HepG2 (cell line): ENCODE measurements at regions not wholly inside any gene's neighbourhood (a gene's known extent, or its start where the extent isn't known, plus 50 kb on each side); places are given as distances from the start of the nearest gene placed in this dataset.

Experiments
- ATAC-seq: fragments of 200-7000 bp; cut with Tn5 transposase; 3 replicates; pipeline ENCODE4 v1.9.1; 2020; ENCODE audit warnings: mild to moderate bottlenecking, moderate library complexity
- BruUV-seq: library from RNA; stranded (reverse); fragments of 400-500 nt; replicated peaks from 2 replicates; lab custom pipeline; 2021; lab: Mats Ljungman, UMichigan
- CTCF ChIA-PET: fragments of 300-600 bp; formaldehyde crosslinking; extraction: SDS; loops from one replicate; lab custom pipeline; 2021; ENCODE audit warnings: low total read pairs, inconsistent platforms, low intra/inter-chr PET ratio; lab: Yijun Ruan, JAX
- POLR2A ChIA-PET: fragments of 350-600 bp; sonication (Branson Sonifier 250); formaldehyde crosslinking; loops from one replicate; lab custom pipeline; 2020; ENCODE audit warnings: antibody characterized with exemption, inconsistent platforms; lab: Yijun Ruan, JAX
- DNase-seq: peaks from one replicate; pipeline ENCODE4 v3.0.0-alpha.2; 2015; ENCODE audit warnings: low spot score
- FAIRE-seq: peaks from 3 replicates; lab custom pipeline; 2011; peaks lifted over from hg19 to GRCh38; lab: Jason Lieb, UNC
- H2AFZ ChIP-seq: one replicate; pipeline ENCODE4 v1.6.1; 2011; ENCODE audit warnings: low read length, inconsistent platforms
- H3K27ac ChIP-seq: fragments of 300-600 bp; 3 replicates; pipeline ENCODE4 v1.8.0; 2011; ENCODE audit warnings: mixed run types, mild to moderate bottlenecking, mixed read lengths, low read length, inconsistent platforms; ENCODE audit not compliant: insufficient read depth; ENCODE audit errors: extremely low read length
- H3K27me3 ChIP-seq, 2 experiments: fragments of 200-600 bp in 1 of 2; 2 replicates in 1 of 2; 3 replicates in 1 of 2; pipeline versions ENCODE4 v1.6.0 to v1.8.0; 2011; ENCODE audit warnings: low read length in 2 of 2, mild to moderate bottlenecking in 2 of 2, moderate library complexity in 2 of 2, inconsistent platforms in 1 of 2; ENCODE audit not compliant: insufficient read depth in 2 of 2, control insufficient read depth in 1 of 2
- H3K36me3 ChIP-seq, 2 experiments: fragments of 200-600 bp in 1 of 2; replicated peaks in 1 of 2; 2 replicates in 1 of 2; 3 replicates in 1 of 2; pipeline versions ENCODE4 v1.5.1 to v1.8.0; 2011; ENCODE audit warnings: low read length in 2 of 2, inconsistent platforms in 1 of 2; ENCODE audit not compliant: insufficient read depth in 2 of 2, control insufficient read depth in 1 of 2
- H3K4me1 ChIP-seq: 2 replicates; pipeline ENCODE4 v1.5.1; 2012; ENCODE audit warnings: low read length, inconsistent platforms; ENCODE audit not compliant: insufficient read depth
- H3K4me2 ChIP-seq: 2 replicates; pipeline ENCODE4 v1.6.0; 2011; ENCODE audit warnings: low read depth, low read length, inconsistent platforms
- H3K4me3 ChIP-seq, 3 experiments: fragments of 200-600 bp in 1 of 3; sonication (generic), shearing (Covaris generic) in 1 of 3; replicated peaks in 1 of 3; 2 replicates each; pipeline ENCODE4 v1.5.1; 2011 to 2016; ENCODE audit warnings: low read length in 3 of 3, inconsistent platforms in 2 of 3, low read depth in 2 of 3, mild to moderate bottlenecking in 2 of 3, control low read depth in 1 of 3, mixed read lengths in 1 of 3; ENCODE audit not compliant: insufficient read depth in 1 of 3
- H3K79me2 ChIP-seq: one replicate; pipeline ENCODE4 v1.6.1; 2011; ENCODE audit warnings: low read length, inconsistent platforms; ENCODE audit not compliant: insufficient read depth
- H3K9ac ChIP-seq: 2 replicates; pipeline ENCODE4 v1.6.0; 2011; ENCODE audit warnings: mild to moderate bottlenecking, low read depth, low read length, inconsistent platforms; ENCODE audit not compliant: insufficient read depth
- H3K9me3 ChIP-seq: 2 replicates; pipeline ENCODE4 v1.5.1; 2012; ENCODE audit warnings: mild to moderate bottlenecking, low read length
- H4K20me1 ChIP-seq: 2 replicates; pipeline ENCODE4 v1.6.0; 2011; ENCODE audit warnings: inconsistent platforms, mild to moderate bottlenecking, low read length, moderate library complexity; ENCODE audit not compliant: insufficient read depth
- BCL6 ChIP-seq: IDR thresholded peaks from 2 replicates; pipeline ENCODE4 v1.6.1; 2016; ENCODE audit warnings: missing genetic modification reagents, missing compliant biosample characterization
- JDP2 ChIP-seq: sonication (generic); formaldehyde crosslinking; IDR thresholded peaks from 2 replicates; pipeline ENCODE4 v1.8.1; 2022; ENCODE audit warnings: missing genetic modification reagents, borderline replicate concordance
- MLX ChIP-seq: IDR thresholded peaks from 2 replicates; pipeline ENCODE4 v1.6.1; 2016
- MNT ChIP-seq: fragments of 450-650 bp; IDR thresholded peaks from 2 replicates; pipeline ENCODE4 v1.6.1; 2016
- SOX5 ChIP-seq: IDR thresholded peaks from 2 replicates; pipeline ENCODE4 v1.6.1; 2016; ENCODE audit warnings: borderline replicate concordance
- TIGD3 ChIP-seq: sonication (generic); formaldehyde crosslinking; IDR thresholded peaks from 2 replicates; pipeline ENCODE4 v1.5.1; 2020; ENCODE audit warnings: mild to moderate bottlenecking, missing genetic modification reagents, borderline replicate concordance
- ZBTB43 ChIP-seq: sonication (generic); formaldehyde crosslinking; conservative IDR thresholded peaks from 2 replicates; pipeline ENCODE4 v1.4.0; 2020; ENCODE audit warnings: missing genetic modification reagents
- ZNF609 ChIP-seq: sonication (generic); formaldehyde crosslinking; IDR thresholded peaks from 2 replicates; pipeline ENCODE4 v1.4.0; 2020; ENCODE audit warnings: mild to moderate bottlenecking, missing genetic modification reagents, borderline replicate concordance
- ZNF709 ChIP-seq: sonication (generic); formaldehyde crosslinking; IDR thresholded peaks from 2 replicates; pipeline ENCODE4 v1.5.0; 2020; ENCODE audit warnings: mild to moderate bottlenecking, missing genetic modification reagents
- WGBS: methylation state at CpG from one replicate; pipeline ENCODE4 v1.1.6; 2017; ENCODE audit warnings: low lambda C conversion rate; 5-methylcytosine and 5-hydroxymethylcytosine counted together
- in situ Hi-C: cut with HindIII; loops from 2 replicates; pipeline ENCODE4 v1.10.0; 2017; ENCODE audit warnings: low pct_unique_long_range_greater_than_20kb; ENCODE audit not compliant: extremely low pct_ligation_motif_present
- intact Hi-C: fragments of 100-400 bp; cut with micrococcal nuclease; formaldehyde crosslinking; loops from one replicate; pipeline ENCODE4 v1.10.0; 2022; ENCODE audit not compliant: unreplicated experiment

GRCh38 chr3:74559261-74559660 lies 55.2 kb downstream of the CNTN3 start (continued):
- TF ChIP-seq ZNF609 (CRISPR knock-in tag), result no peak
- TF ChIP-seq MNT, result no peak
- no peak for TF ChIP-seq TIGD3 (CRISPR knock-in tag)

GRCh38 chr3:74550686-74551085 lies 63.8 kb downstream of the CNTN3 start:
- FAIRE-seq, result no peak
- no peak for TF ChIP-seq BCL6 (CRISPR knock-in tag)
- no peak for TF ChIP-seq MLX (CRISPR knock-in tag)
- TF ChIP-seq JDP2 (CRISPR knock-in tag), result no peak
- no peak for TF ChIP-seq ZBTB43
- TF ChIP-seq SOX5, result no peak
- TF ChIP-seq ZNF709 (CRISPR knock-in tag), result no peak
- Histone ChIP-seq H3K4me2 (no peak overlapping the region), H3K9ac (no peak overlapping the region), H3K9me3 (peaks cover 13% of the 10 kb centered on the region), H3K4me3 (no peak overlapping the region), H3K79me2 (no peaks in the 10 kb centered on the region), H3K4me1 (no peaks in the 10 kb centered on the region), H2AFZ (no peak overlapping the region), H3K36me3 (no peaks in the 10 kb centered on the region), H3K27ac (no peak overlapping the region), H3K27me3 (no peaks in the 10 kb centered on the region), H4K20me1 (no peaks in the 10 kb centered on the region)
- WGBS, result 17% methylated on average over 2 of the region's 3 CpGs
- no TSS peak for BruUV-seq
- intact Hi-C loops, result no loop called here
- in situ Hi-C loops, result loop anchor here (10.0 kb wide), 1 partner anchor 64 kb away; the partner anchor contains the start of gene CNTN3
- CTCF ChIA-PET, result no interaction called here
- POLR2A ChIA-PET, result no interaction called here
- no peak for ATAC-seq
- no peak for DNase-seq
